ENCODE measurements at regions not wholly inside any gene's neighbourhood (a gene's known extent, or its start where the extent isn't known, plus 50 kb on each side); places are given as distances from the start of the nearest gene placed in this dataset.

DNA sequence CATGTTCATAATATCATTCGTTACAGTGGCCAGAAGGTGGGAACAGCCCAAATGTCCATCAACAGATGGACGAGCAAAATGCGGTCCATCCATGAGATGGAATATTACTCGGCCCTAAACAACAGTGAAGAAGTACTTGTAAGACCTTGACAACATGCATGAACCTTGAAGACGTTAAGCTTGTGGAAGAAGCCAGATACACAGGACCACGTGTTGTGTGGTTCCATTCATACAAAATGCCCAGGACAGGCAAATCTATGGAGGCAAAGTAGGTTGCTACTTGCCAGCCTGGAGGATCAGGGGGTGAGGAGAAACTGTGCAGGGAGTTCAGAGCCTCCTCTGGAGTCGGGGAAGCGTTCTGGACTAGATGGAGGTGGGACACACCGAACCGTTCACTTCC, 207.1 kb downstream of the ERMARD start:
- no peaks in the 10 kb centered on the region for H3K79me2 ChIP-seq (ENCODE audit: insufficient read depth, low read length)
- no peaks in the 10 kb centered on the region for H3K36me3 ChIP-seq (ENCODE audit: insufficient read depth, low read length)
- H3K27ac ChIP-seq (ENCODE audit: low read length): no peak overlapping the region
- H3K4me2 ChIP-seq (ENCODE audit: insufficient read depth, low read length): no peak overlapping the region
- no peaks in the 10 kb centered on the region; the same call in 1 of the 2 replicates for H4K20me1 ChIP-seq (ENCODE audit: insufficient read depth, low read length)
- no peak overlapping the region for H2AFZ ChIP-seq (ENCODE audit: low read depth, low read length)
- no peak for ATAC-seq (ENCODE audit: insufficient read depth, low read depth)
- no peaks in the 10 kb centered on the region for H3K9me3 ChIP-seq (ENCODE audit: insufficient read depth, low read length, severe bottlenecking)
- TF ChIP-seq EZH2 (IDR thresholded peaks at IDR 0.05; ENCODE audit: borderline replicate concordance, low read depth, low read length, severe bottlenecking): no peak
- TF ChIP-seq, protein P1, sequence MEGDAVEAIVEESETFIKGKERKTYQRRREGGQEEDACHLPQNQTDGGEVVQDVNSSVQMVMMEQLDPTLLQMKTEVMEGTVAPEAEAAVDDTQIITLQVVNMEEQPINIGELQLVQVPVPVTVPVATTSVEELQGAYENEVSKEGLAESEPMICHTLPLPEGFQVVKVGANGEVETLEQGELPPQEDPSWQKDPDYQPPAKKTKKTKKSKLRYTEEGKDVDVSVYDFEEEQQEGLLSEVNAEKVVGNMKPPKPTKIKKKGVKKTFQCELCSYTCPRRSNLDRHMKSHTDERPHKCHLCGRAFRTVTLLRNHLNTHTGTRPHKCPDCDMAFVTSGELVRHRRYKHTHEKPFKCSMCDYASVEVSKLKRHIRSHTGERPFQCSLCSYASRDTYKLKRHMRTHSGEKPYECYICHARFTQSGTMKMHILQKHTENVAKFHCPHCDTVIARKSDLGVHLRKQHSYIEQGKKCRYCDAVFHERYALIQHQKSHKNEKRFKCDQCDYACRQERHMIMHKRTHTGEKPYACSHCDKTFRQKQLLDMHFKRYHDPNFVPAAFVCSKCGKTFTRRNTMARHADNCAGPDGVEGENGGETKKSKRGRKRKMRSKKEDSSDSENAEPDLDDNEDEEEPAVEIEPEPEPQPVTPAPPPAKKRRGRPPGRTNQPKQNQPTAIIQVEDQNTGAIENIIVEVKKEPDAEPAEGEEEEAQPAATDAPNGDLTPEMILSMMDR (IDR thresholded peaks at IDR 0.05; ENCODE audit: borderline replicate concordance, extremely low read depth, low read length, poor library complexity, severe bottlenecking): no peak
- H3K4me3 ChIP-seq (ENCODE audit: low read depth in 1 of 2, low read length in 2 of 2): no peak overlapping the region
- no peak overlapping the region for H3K9ac ChIP-seq (ENCODE audit: low read depth, low read length)
- DNase-seq: no peak
- no peaks in the 10 kb centered on the region for H3K27me3 ChIP-seq (ENCODE audit: insufficient read depth, low read length, poor library complexity)
- H3K4me1 ChIP-seq (ENCODE audit: insufficient read depth, low read length): no peaks in the 10 kb centered on the region

DNA sequence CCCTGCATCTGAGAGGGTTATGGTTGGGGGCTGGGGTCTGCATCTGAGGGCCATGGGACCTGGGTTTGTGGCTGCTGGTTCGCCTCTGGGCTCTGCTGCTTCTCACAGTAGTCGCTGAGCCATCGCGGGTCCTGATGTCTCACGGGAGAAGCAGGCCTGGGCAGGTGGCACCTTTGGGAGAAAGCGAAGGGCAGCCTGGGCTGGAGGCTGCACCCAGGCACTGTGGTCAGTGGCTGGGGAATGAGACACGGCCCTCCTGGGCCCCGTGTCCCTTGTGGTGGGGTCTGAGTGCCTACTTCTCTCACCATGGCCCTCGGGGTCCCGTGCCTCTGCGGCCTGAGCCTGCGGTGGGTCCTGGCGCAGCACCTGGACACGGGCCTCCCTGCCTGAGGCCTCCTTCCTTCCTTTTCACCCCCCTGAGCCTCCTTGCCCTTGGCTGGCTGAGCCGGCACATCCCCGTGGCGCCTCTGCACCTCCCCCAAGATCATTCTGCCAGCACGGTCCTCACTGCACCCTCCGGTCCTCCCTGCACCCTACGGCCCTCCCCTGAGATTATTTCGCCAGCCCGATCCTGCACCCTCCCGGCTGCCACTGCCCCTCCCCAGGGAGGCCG, 206.0 kb downstream of the ERMARD start:
- Histone ChIP-seq H3K27me3 (ENCODE audit: insufficient read depth, low read length, poor library complexity) (no peaks in the 10 kb centered on the region), H4K20me1 (ENCODE audit: insufficient read depth, low read length) (no peaks in the 10 kb centered on the region; the same call in 1 of the 2 replicates)

GRCh38 chr6:169956580-169956979, 205.2 kb downstream of the ERMARD start:
- Histone ChIP-seq H4K20me1 (ENCODE audit: insufficient read depth, low read length) (no peaks in the 10 kb centered on the region; the same call in 1 of the 2 replicates), H3K27ac (ENCODE audit: low read length) (no peak overlapping the region), H3K4me2 (ENCODE audit: insufficient read depth, low read length) (no peak overlapping the region), H3K79me2 (ENCODE audit: insufficient read depth, low read length) (no peaks in the 10 kb centered on the region), H3K9ac (ENCODE audit: low read depth, low read length) (no peak overlapping the region), H3K4me1 (ENCODE audit: insufficient read depth, low read length) (no peaks in the 10 kb centered on the region), H2AFZ (ENCODE audit: low read depth, low read length) (no peak overlapping the region), H3K4me3 (ENCODE audit: low read depth in 1 of 2, low read length in 2 of 2) (no peak overlapping the region), H3K27me3 (ENCODE audit: insufficient read depth, low read length, poor library complexity) (no peaks in the 10 kb centered on the region), H3K36me3 (ENCODE audit: insufficient read depth, low read length) (no peaks in the 10 kb centered on the region), H3K9me3 (ENCODE audit: insufficient read depth, low read length, severe bottlenecking) (no peaks in the 10 kb centered on the region)
- no peak for TF ChIP-seq EZH2 (IDR thresholded peaks at IDR 0.05; ENCODE audit: borderline replicate concordance, low read depth, low read length, severe bottlenecking)
- TF ChIP-seq, protein P1 (IDR thresholded peaks at IDR 0.05; ENCODE audit: borderline replicate concordance, extremely low read depth, low read length, poor library complexity, severe bottlenecking): no peak
- ATAC-seq (ENCODE audit: insufficient read depth, low read depth): no peak
- no peak for DNase-seq

More for the DNA sequence above, 206.0 kb downstream of the ERMARD start:
- H3K9ac ChIP-seq (ENCODE audit: low read depth, low read length): no peak overlapping the region
- no peak overlapping the region for H3K4me2 ChIP-seq (ENCODE audit: insufficient read depth, low read length)
- no peaks in the 10 kb centered on the region for H3K36me3 ChIP-seq (ENCODE audit: insufficient read depth, low read length)
- no peak for ATAC-seq (ENCODE audit: insufficient read depth, low read depth)
- TF ChIP-seq, protein P1 (IDR thresholded peaks at IDR 0.05; ENCODE audit: borderline replicate concordance, extremely low read depth, low read length, poor library complexity, severe bottlenecking): no peak
- TF ChIP-seq EZH2 (IDR thresholded peaks at IDR 0.05; ENCODE audit: borderline replicate concordance, low read depth, low read length, severe bottlenecking): no peak
- no peaks in the 10 kb centered on the region for H3K4me1 ChIP-seq (ENCODE audit: insufficient read depth, low read length)
- no peaks in the 10 kb centered on the region for H3K79me2 ChIP-seq (ENCODE audit: insufficient read depth, low read length)
- DNase-seq: no peak
- H3K4me3 ChIP-seq (ENCODE audit: low read depth in 1 of 2, low read length in 2 of 2): no peak overlapping the region
- no peak overlapping the region for H3K27ac ChIP-seq (ENCODE audit: low read length)
- no peak overlapping the region for H2AFZ ChIP-seq (ENCODE audit: low read depth, low read length)
- H3K9me3 ChIP-seq (ENCODE audit: insufficient read depth, low read length, severe bottlenecking): no peaks in the 10 kb centered on the region

Measured in DND-41 (cell line).